ENCODE measurements at regions not wholly inside any gene's neighbourhood (a gene's known extent, or its start where the extent isn't known, plus 50 kb on each side); places are given as distances from the start of the nearest gene placed in this dataset.

DNA sequence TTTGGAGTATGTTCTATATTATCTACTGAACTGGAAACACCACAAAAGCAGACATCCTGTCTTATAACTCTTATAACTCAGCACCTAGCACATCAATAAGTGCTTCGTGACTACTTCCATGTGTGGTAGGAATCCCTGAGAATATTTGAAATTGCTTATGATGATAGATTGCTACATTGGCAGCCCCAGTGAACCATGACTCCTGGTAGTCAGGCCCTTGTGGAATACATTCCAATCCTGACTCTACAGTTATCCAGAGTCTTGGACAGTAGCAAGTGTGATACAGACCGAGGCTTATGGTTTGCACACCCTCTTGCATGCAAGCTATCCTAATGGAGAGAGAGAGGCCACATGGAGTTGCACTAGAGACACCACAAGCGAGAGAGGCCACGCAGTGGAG is 59.5 kb upstream of the PHF21A start:
- TF ChIP-seq CTCF (IDR thresholded peaks at IDR 0.05) (no peak), POLR2A (IDR thresholded peaks at IDR 0.05) (no peak)

Measured in adrenal gland (tissue), 5 donors.